PC-9 (cell line): ENCODE measurements at regions not wholly inside any gene's neighbourhood (a gene's known extent, or its start where the extent isn't known, plus 50 kb on each side); places are given as distances from the start of the nearest gene placed in this dataset.

Source experiments
- EZH2 ChIP-seq: fragments of 200-600 bp; sonication (generic); IDR thresholded peaks from 2 replicates; pipeline ENCODE4 v1.8.0; 2017; ENCODE audit warnings: antibody characterized with exemption, low read depth
- TF ChIP-seq, protein P1 (sequence below): fragments of 200-600 bp; sonication (generic); conservative IDR thresholded peaks from 2 replicates; pipeline ENCODE4 v1.6.1; 2017; ENCODE audit warnings: mixed run types, antibody characterized with exemption, mild to moderate bottlenecking, moderate library complexity

DNA sequence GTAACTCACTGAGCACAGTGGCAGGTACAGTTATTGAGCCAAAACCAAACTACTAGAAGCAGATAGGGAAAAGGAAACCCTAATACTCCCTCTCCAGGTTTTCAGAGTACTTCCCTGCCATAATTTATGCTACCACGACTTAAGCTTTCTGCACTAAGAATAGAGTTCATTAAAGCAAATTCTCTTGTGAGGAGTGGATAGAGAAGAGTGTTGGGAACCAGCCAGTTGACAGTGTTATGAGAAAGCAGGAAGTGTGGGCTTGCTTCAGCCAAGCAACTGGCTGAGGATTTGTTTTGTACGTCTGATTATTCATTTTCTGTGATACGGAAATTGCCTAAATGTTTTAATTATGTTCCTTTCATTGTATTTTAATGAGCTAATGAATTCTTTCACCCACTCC is 280.5 kb downstream of the KIF20B start:
- TF ChIP-seq, protein P1, sequence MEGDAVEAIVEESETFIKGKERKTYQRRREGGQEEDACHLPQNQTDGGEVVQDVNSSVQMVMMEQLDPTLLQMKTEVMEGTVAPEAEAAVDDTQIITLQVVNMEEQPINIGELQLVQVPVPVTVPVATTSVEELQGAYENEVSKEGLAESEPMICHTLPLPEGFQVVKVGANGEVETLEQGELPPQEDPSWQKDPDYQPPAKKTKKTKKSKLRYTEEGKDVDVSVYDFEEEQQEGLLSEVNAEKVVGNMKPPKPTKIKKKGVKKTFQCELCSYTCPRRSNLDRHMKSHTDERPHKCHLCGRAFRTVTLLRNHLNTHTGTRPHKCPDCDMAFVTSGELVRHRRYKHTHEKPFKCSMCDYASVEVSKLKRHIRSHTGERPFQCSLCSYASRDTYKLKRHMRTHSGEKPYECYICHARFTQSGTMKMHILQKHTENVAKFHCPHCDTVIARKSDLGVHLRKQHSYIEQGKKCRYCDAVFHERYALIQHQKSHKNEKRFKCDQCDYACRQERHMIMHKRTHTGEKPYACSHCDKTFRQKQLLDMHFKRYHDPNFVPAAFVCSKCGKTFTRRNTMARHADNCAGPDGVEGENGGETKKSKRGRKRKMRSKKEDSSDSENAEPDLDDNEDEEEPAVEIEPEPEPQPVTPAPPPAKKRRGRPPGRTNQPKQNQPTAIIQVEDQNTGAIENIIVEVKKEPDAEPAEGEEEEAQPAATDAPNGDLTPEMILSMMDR = no peak
- TF ChIP-seq EZH2 = no peak
